Lung (tissue), 11 donors: ENCODE measurements at regions not wholly inside any gene's neighbourhood (a gene's known extent, or its start where the extent isn't known, plus 50 kb on each side); places are given as distances from the start of the nearest gene placed in this dataset.

Source experiments
- ATAC-seq: fragments of 200-7000 bp; cut with Tn5 transposase; one replicate; pipeline ENCODE4 v1.9.1; 2020; ENCODE audit warnings: moderate number of reproducible peaks; ENCODE audit not compliant: insufficient read depth, low FRiP score
- DNase-seq, 3 donors: peaks; one replicate each; pipeline ENCODE4 v3.0.0-alpha.2; 2013 to 2017
- H3K27ac ChIP-seq, 2 donors: one replicate each; pipeline ENCODE4 v1.5.1; 2013; ENCODE audit warnings: mild to moderate bottlenecking in 2 of 2, moderate library complexity in 2 of 2, control low read depth in 1 of 2, inconsistent platforms in 1 of 2, low read depth in 1 of 2, low read length in 1 of 2
- H3K27me3 ChIP-seq, 3 donors: one replicate each; pipeline ENCODE4 v1.5.1; 2013; ENCODE audit warnings: low read length in 2 of 3; ENCODE audit not compliant: control insufficient read depth in 3 of 3, insufficient read depth in 3 of 3
- H3K36me3 ChIP-seq, 4 donors: one replicate each; pipeline ENCODE4 v1.5.1; 2013; ENCODE audit warnings: low read length in 4 of 4, mild to moderate bottlenecking in 1 of 4, moderate library complexity in 1 of 4; ENCODE audit not compliant: control insufficient read depth in 4 of 4, insufficient read depth in 4 of 4
- H3K4me1 ChIP-seq, 5 donors: one replicate each; pipeline ENCODE4 v1.5.1; 2013; ENCODE audit warnings: low read length in 5 of 5, mild to moderate bottlenecking in 2 of 5, moderate library complexity in 1 of 5; ENCODE audit not compliant: control insufficient read depth in 5 of 5, insufficient read depth in 5 of 5
- H3K4me3 ChIP-seq: one replicate; pipeline ENCODE4 v1.5.1; 2013; ENCODE audit warnings: mild to moderate bottlenecking, control low read depth, moderate library complexity
- H3K9ac ChIP-seq, 2 donors: one replicate each; pipeline ENCODE4 v1.5.1; 2013; ENCODE audit warnings: low read length in 2 of 2, control low read depth in 1 of 2; ENCODE audit not compliant: insufficient read depth in 1 of 2
- H3K9me3 ChIP-seq, 4 donors: one replicate each; pipeline ENCODE4 v1.5.1; 2013; ENCODE audit warnings: low read length in 3 of 4, mild to moderate bottlenecking in 1 of 4, moderate library complexity in 1 of 4; ENCODE audit not compliant: control insufficient read depth in 4 of 4, insufficient read depth in 3 of 4
- WGBS, 2 donors: extraction: QIAGEN DNeasy Blood & Tissue Kit; methylation state at CpG; one replicate each; pipeline ENCODE4 v1.1.7; 2013; 5-methylcytosine and 5-hydroxymethylcytosine counted together
- TF ChIP-seq, protein P1 (sequence below): IDR thresholded peaks from 2 replicates; pipeline ENCODE4 v1.5.1; 2012; ENCODE audit warnings: mild to moderate bottlenecking; ENCODE audit errors: control extremely low read depth, extremely low read depth
- donor health status: control.
- donor health status: control.
- donor health status: Bipolar disorder and iron deficiency.
- donor health status: healthy.
- donor health status: DM: yes; HTN: yes; CAD: no.

- peaks cover 0 to 2% (median 0%) of the 10 kb centered on the region in 3 donors for H3K27me3 ChIP-seq
- ATAC-seq: no peak
- no peak overlapping the region for H3K9ac ChIP-seq
- H3K9me3 ChIP-seq: no peaks in the 10 kb centered on the region
- peak in 1 of 3 donors; percentile 4 for DNase-seq
- H3K4me1 ChIP-seq: no peaks in the 10 kb centered on the region
- H3K36me3 ChIP-seq: no peaks in the 10 kb centered on the region
- no peak overlapping the region for H3K4me3 ChIP-seq
- 63 to 66% methylated on average over 3 of the region's 3 CpGs for WGBS, 2 donors
- H3K27ac ChIP-seq: no peak overlapping the region
- TF ChIP-seq, protein P1, sequence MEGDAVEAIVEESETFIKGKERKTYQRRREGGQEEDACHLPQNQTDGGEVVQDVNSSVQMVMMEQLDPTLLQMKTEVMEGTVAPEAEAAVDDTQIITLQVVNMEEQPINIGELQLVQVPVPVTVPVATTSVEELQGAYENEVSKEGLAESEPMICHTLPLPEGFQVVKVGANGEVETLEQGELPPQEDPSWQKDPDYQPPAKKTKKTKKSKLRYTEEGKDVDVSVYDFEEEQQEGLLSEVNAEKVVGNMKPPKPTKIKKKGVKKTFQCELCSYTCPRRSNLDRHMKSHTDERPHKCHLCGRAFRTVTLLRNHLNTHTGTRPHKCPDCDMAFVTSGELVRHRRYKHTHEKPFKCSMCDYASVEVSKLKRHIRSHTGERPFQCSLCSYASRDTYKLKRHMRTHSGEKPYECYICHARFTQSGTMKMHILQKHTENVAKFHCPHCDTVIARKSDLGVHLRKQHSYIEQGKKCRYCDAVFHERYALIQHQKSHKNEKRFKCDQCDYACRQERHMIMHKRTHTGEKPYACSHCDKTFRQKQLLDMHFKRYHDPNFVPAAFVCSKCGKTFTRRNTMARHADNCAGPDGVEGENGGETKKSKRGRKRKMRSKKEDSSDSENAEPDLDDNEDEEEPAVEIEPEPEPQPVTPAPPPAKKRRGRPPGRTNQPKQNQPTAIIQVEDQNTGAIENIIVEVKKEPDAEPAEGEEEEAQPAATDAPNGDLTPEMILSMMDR: no peak
These were observed 614.2 kb downstream of the BCL11A start for GRCh38 chr2:59939236-59939635.

DNA sequence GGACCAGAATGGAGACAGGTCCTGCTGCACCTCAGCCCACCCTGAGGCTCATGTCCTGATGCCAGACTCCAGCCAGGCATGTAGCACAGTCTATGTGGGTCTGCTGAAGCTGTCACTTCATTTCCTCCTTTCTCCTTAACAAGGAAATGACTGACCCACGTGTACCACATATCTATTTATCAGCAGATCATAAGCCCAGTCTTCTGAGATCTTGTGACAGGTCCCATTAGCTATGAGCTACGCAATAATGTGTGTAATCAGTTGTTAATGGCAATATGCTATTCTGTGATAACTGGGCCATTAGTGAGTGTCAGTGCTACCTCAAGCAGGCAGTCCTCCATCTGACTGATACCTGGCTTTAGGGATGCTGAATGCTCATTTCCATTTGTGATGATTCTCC is 615.3 kb downstream of the BCL11A start:
- no peak overlapping the region for H3K27ac ChIP-seq
- H3K9me3 ChIP-seq: no peaks in the 10 kb centered on the region
- TF ChIP-seq, protein P1: no peak
- H3K4me3 ChIP-seq: no peak overlapping the region
- H3K4me1 ChIP-seq: no peaks in the 10 kb centered on the region
- H3K36me3 ChIP-seq: no peaks in the 10 kb centered on the region
- DNase-seq (no peak), ATAC-seq (no peak)
- H3K27me3 ChIP-seq: peaks cover 0 to 2% (median 0%) of the 10 kb centered on the region in 3 donors
- no peak overlapping the region for H3K9ac ChIP-seq
- WGBS, 2 donors: 43 to 44% methylated on average over 2 of the region's 2 CpGs

DNA sequence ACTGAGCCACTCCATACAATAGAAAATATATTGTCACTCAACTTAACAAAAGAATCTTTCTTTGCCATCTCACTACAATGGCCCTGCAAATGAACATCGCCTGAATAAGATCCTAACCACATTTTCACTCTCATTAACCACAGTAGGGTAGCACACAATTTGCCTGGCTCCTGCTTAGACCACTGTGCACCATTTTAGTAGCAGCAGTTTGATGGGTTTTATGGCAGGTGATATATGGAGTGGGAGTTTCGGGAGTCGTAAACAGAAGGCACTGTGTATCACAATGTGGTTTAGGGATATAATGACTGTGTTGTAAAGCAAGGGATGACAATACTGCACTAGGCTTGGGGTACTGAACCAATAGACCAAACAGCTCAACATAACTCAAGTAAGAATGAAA is 617.4 kb downstream of the BCL11A start:
- Histone ChIP-seq H3K9ac (no peak overlapping the region), H3K27ac (no peak overlapping the region), H3K4me3 (no peak overlapping the region), H3K4me1 (no peaks in the 10 kb centered on the region), H3K9me3 (no peaks in the 10 kb centered on the region), H3K27me3 (peaks cover 0 to 2% (median 0%) of the 10 kb centered on the region in 3 donors), H3K36me3 (no peaks in the 10 kb centered on the region)
- TF ChIP-seq, protein P1: no peak
- no peak for DNase-seq
- ATAC-seq: no peak
- 85 to 92% methylated on average over 3 of the region's 3 CpGs for WGBS, 2 donors

GRCh38 chr2:59935005-59935404 is 618.4 kb downstream of the BCL11A start:
- Histone ChIP-seq H3K36me3 (no peaks in the 10 kb centered on the region), H3K4me3 (no peak overlapping the region), H3K9ac (no peak overlapping the region), H3K27me3 (peaks cover 0 to 2% (median 0%) of the 10 kb centered on the region in 3 donors), H3K27ac (no peak overlapping the region), H3K4me1 (no peaks in the 10 kb centered on the region), H3K9me3 (peaks cover 0 to 2% (median 0%) of the 10 kb centered on the region in 4 donors)
- TF ChIP-seq, protein P1: no peak
- WGBS, 2 donors: 87 to 90% methylated on average over 2 of the region's 2 CpGs
- no peak for ATAC-seq
- no peak for DNase-seq
